H1 (cell line): ENCODE measurements at regions not wholly inside any gene's neighbourhood (a gene's known extent, or its start where the extent isn't known, plus 50 kb on each side); places are given as distances from the start of the nearest gene placed in this dataset.

ENCODE experiments used
- CTCF ChIA-PET: fragments of 300-600 bp; sonication (Branson Sonifier 250); formaldehyde crosslinking; loops from one replicate; lab custom pipeline; 2021; ENCODE audit not compliant: partially characterized antibody; lab: Charles Lee
- POLR2A ChIA-PET: fragments of 300-600 bp; sonication (Branson Sonifier 250); formaldehyde crosslinking; loops from one replicate; lab custom pipeline; 2021; ENCODE audit warnings: inconsistent platforms; ENCODE audit not compliant: partially characterized antibody; lab: Charles Lee
- DNase-seq, 2 experiments: peaks; one replicate each; pipeline versions ENCODE4 v3.0.0 to v3.0.0-alpha.2; 2010 to 2022; ENCODE audit warnings: low spot score in 2 of 2, low read depth in 1 of 2, mixed read lengths in 1 of 2
- FAIRE-seq: peaks from 2 replicates; lab custom pipeline; 2011; peaks lifted over from hg19 to GRCh38; lab: Jason Lieb, UNC
- H2AFZ ChIP-seq: 2 replicates; pipeline ENCODE4 v1.8.1; 2012; ENCODE audit warnings: low read length, inconsistent platforms
- H2AK5ac ChIP-seq: 2 replicates; pipeline ENCODE4 v1.6.1; 2013; ENCODE audit warnings: low read depth, low read length
- H2BK120ac ChIP-seq: replicated peaks from 2 replicates; pipeline ENCODE3; 2013; ENCODE audit warnings: low read depth, low read length, inconsistent platforms
- H2BK12ac ChIP-seq: 2 replicates; pipeline ENCODE4 v1.6.1; 2013; ENCODE audit warnings: low read depth, low read length
- H2BK15ac ChIP-seq: 2 replicates; pipeline ENCODE4 v1.6.1; 2013; ENCODE audit warnings: low read length
- H2BK20ac ChIP-seq: 2 replicates; pipeline ENCODE4 v1.6.1; 2013; ENCODE audit warnings: low read length
- H2BK5ac ChIP-seq: 2 replicates; pipeline ENCODE4 v1.6.1; 2013; ENCODE audit warnings: low read depth, low read length
- H3K14ac ChIP-seq: 2 replicates; pipeline ENCODE4 v1.6.1; 2013; ENCODE audit warnings: inconsistent platforms; ENCODE audit not compliant: insufficient read length
- H3K18ac ChIP-seq: 2 replicates; pipeline ENCODE4 v1.6.1; 2013; ENCODE audit warnings: low read length; ENCODE audit errors: extremely low read depth
- H3K23ac ChIP-seq: 2 replicates; pipeline ENCODE4 v1.6.1; 2013; ENCODE audit warnings: inconsistent platforms; ENCODE audit not compliant: insufficient read length
- H3K23me2 ChIP-seq: 2 replicates; pipeline ENCODE4 v1.6.1; 2013; ENCODE audit warnings: low read depth, low read length
- H3K27ac ChIP-seq: 2 replicates; pipeline ENCODE4 v1.6.1; 2011; ENCODE audit warnings: low read depth, low read length, inconsistent platforms
- H3K27me3 ChIP-seq, 4 experiments: replicated peaks in 1 of 4; 1 replicate in 1 of 4; 2 replicates in 3 of 4; pipeline versions ENCODE4 v1.6.1 to v1.8.1; 2011 to 2013; ENCODE audit warnings: low read length in 3 of 4, mild to moderate bottlenecking in 3 of 4, inconsistent platforms in 2 of 4, mixed read lengths in 2 of 4, moderate library complexity in 1 of 4; ENCODE audit not compliant: control insufficient read depth in 3 of 4, insufficient read depth in 3 of 4; ENCODE audit errors: extremely low read depth in 1 of 4
- H3K36me3 ChIP-seq, 4 experiments: 2 replicates each; pipeline versions ENCODE4 v1.6.1 to v1.8.1; 2011 to 2013; ENCODE audit warnings: mild to moderate bottlenecking in 4 of 4, low read length in 3 of 4, moderate library complexity in 2 of 4, control low read depth in 1 of 4, inconsistent platforms in 1 of 4; ENCODE audit not compliant: insufficient read depth in 4 of 4, control insufficient read depth in 2 of 4
- H3K4ac ChIP-seq: replicated peaks from 2 replicates; pipeline ENCODE3; 2013; ENCODE audit warnings: low read length, low read depth, mixed read lengths, inconsistent platforms; ENCODE audit not compliant: insufficient read length
- H3K4me1 ChIP-seq, 4 experiments: replicated peaks in 1 of 4; 1 replicate in 1 of 4; 2 replicates in 3 of 4; pipeline versions ENCODE4 v1.6.1 to v1.8.1; 2011 to 2013; ENCODE audit warnings: low read length in 3 of 4, inconsistent platforms in 2 of 4, mixed read lengths in 1 of 4; ENCODE audit not compliant: insufficient read depth in 4 of 4, control insufficient read depth in 3 of 4
- H3K4me2 ChIP-seq, 2 experiments: 2 replicates each; pipeline versions ENCODE4 v1.6.1 to v1.8.1; 2011 to 2013; ENCODE audit warnings: low read depth in 2 of 2, low read length in 2 of 2, control low read depth in 1 of 2, inconsistent platforms in 1 of 2, mild to moderate bottlenecking in 1 of 2; ENCODE audit not compliant: insufficient read depth in 1 of 2
- H3K4me3 ChIP-seq, 4 experiments: fragments of 200-600, 300-600 bp in 1 of 4; sonication (generic), shearing (Covaris generic), sonication (Bioruptor Twin) in 1 of 4; 2 replicates each; pipeline versions ENCODE4 v1.5.1 to v1.8.1; 2011 to 2016; ENCODE audit warnings: low read length in 4 of 4, low read depth in 3 of 4, control low read depth in 2 of 4, inconsistent platforms in 2 of 4, mild to moderate bottlenecking in 2 of 4, mixed read lengths in 1 of 4, moderate library complexity in 1 of 4; ENCODE audit not compliant: insufficient read depth in 2 of 4; ENCODE audit errors: extremely low read depth in 1 of 4
- H3K56ac ChIP-seq: replicated peaks from 2 replicates; pipeline ENCODE3; 2013; ENCODE audit warnings: low read depth, mild to moderate bottlenecking, mixed read lengths, low read length, inconsistent platforms; ENCODE audit not compliant: insufficient read length
- H3K79me1 ChIP-seq: 2 replicates; pipeline ENCODE4 v1.6.1; 2013; ENCODE audit warnings: low read depth, low read length, control low read depth
- H3K79me2 ChIP-seq, 2 experiments: 2 replicates each; pipeline versions ENCODE4 v1.6.1 to v1.8.1; 2012 to 2013; ENCODE audit warnings: low read length in 2 of 2, mild to moderate bottlenecking in 2 of 2, inconsistent platforms in 1 of 2; ENCODE audit not compliant: insufficient read depth in 2 of 2, control insufficient read depth in 1 of 2
- H3K9ac ChIP-seq, 4 experiments: replicated peaks in 1 of 4; 1 replicate in 1 of 4; 2 replicates in 3 of 4; pipeline versions ENCODE4 v1.6.1 to v1.8.1; 2011 to 2013; ENCODE audit warnings: low read depth in 3 of 4, low read length in 3 of 4, control low read depth in 2 of 4, mild to moderate bottlenecking in 2 of 4, moderate library complexity in 2 of 4, inconsistent platforms in 1 of 4; ENCODE audit errors: extremely low read depth in 1 of 4
- H3K9me3 ChIP-seq, 2 experiments: 2 replicates each; pipeline versions ENCODE4 v1.6.1 to v1.8.1; 2012 to 2013; ENCODE audit warnings: mild to moderate bottlenecking in 2 of 2, moderate library complexity in 2 of 2, control low read depth in 1 of 2, inconsistent platforms in 1 of 2, low read depth in 1 of 2, low read length in 1 of 2, mixed read lengths in 1 of 2; ENCODE audit not compliant: insufficient read depth in 2 of 2
- H4K20me1 ChIP-seq, 2 experiments: replicated peaks in 1 of 2; 2 replicates each; pipeline versions ENCODE3 to v1.8.1; 2011 to 2013; ENCODE audit warnings: inconsistent platforms in 2 of 2, low read length in 2 of 2, mild to moderate bottlenecking in 1 of 2; ENCODE audit not compliant: insufficient read depth in 2 of 2, control insufficient read depth in 1 of 2
- H4K5ac ChIP-seq: 2 replicates; pipeline ENCODE4 v1.6.1; 2013; ENCODE audit warnings: low read length, low read depth, mixed read lengths, inconsistent platforms; ENCODE audit not compliant: insufficient read length
- H4K8ac ChIP-seq: 2 replicates; pipeline ENCODE4 v1.8.0; 2013; ENCODE audit warnings: mild to moderate bottlenecking, moderate library complexity, low read length, inconsistent platforms; ENCODE audit not compliant: insufficient read depth; ENCODE audit errors: extremely low read depth
- H4K91ac ChIP-seq: replicated peaks from 2 replicates; pipeline ENCODE3; 2013; ENCODE audit warnings: low read length, mixed read lengths, inconsistent platforms; ENCODE audit not compliant: insufficient read length
- ATF2 ChIP-seq: IDR thresholded peaks from 2 replicates; pipeline ENCODE4 v1.6.1; 2012; ENCODE audit warnings: low read length, inconsistent platforms
- BCL11A ChIP-seq, 2 experiments: IDR thresholded peaks; one replicate each; pipeline ENCODE4 v1.6.1; 2011; ENCODE audit warnings: low read depth in 2 of 2, low read length in 2 of 2, mild to moderate bottlenecking in 2 of 2
- CTBP2 ChIP-seq: IDR thresholded peaks from 2 replicates; pipeline ENCODE4 v1.7.0; 2011; ENCODE audit warnings: borderline replicate concordance, mild to moderate bottlenecking, moderate library complexity, mixed read lengths, low read length; ENCODE audit not compliant: insufficient read depth, insufficient read length
- GABPA ChIP-seq: IDR thresholded peaks from 2 replicates; pipeline ENCODE4 v1.6.1; 2011; ENCODE audit warnings: mild to moderate bottlenecking, low read length, moderate library complexity, borderline replicate concordance; ENCODE audit not compliant: insufficient read depth
- HDAC2 ChIP-seq, 2 experiments: fragments of 300-600 bp in 1 of 2; sonication (generic) in 1 of 2; IDR thresholded peaks; 2 replicates each; pipeline ENCODE4 v1.6.1; 2011 to 2012; ENCODE audit warnings: low read depth in 2 of 2, low read length in 2 of 2, mild to moderate bottlenecking in 2 of 2, moderate library complexity in 2 of 2, borderline replicate concordance in 1 of 2, inconsistent platforms in 1 of 2
- JUN ChIP-seq: IDR thresholded peaks from 2 replicates; pipeline ENCODE4 v1.6.1; 2011; ENCODE audit warnings: low read depth, mild to moderate bottlenecking, improper control_type of control experiment, low read length
- JUND ChIP-seq: IDR thresholded peaks from 2 replicates; pipeline ENCODE4 v1.6.1; 2011; ENCODE audit warnings: mild to moderate bottlenecking, improper control_type of control experiment, low read length
- KDM1A ChIP-seq: fragments of 200-600, 300-600 bp; sonication (generic); IDR thresholded peaks from 2 replicates; pipeline ENCODE4 v1.7.1; 2016; ENCODE audit warnings: mild to moderate bottlenecking, low read length, borderline replicate concordance
- POLR2A ChIP-seq, 2 experiments: IDR thresholded peaks; 1 replicate in 1 of 2; 2 replicates in 1 of 2; pipeline ENCODE4 v1.6.1; 2011; ENCODE audit warnings: low read depth in 2 of 2, low read length in 2 of 2, mild to moderate bottlenecking in 2 of 2; ENCODE audit errors: control extremely low read depth in 1 of 2
- POLR2AphosphoS5 ChIP-seq: IDR thresholded peaks from 2 replicates; pipeline ENCODE4 v1.6.1; 2011; ENCODE audit warnings: low read depth, low read length
- POU5F1 ChIP-seq: IDR thresholded peaks from 2 replicates; pipeline ENCODE4 v1.6.1; 2011; ENCODE audit warnings: low read depth, mild to moderate bottlenecking, low read length, moderate library complexity
- SP1 ChIP-seq: IDR thresholded peaks from 2 replicates; pipeline ENCODE4 v1.6.1; 2011; ENCODE audit warnings: low read depth, low read length
- TAF7 ChIP-seq: optimal IDR thresholded peaks from 2 replicates; pipeline ENCODE3; 2011; ENCODE audit warnings: low read depth, mild to moderate bottlenecking, inconsistent platforms, low read length, moderate library complexity, borderline replicate concordance
- YY1 ChIP-seq: IDR thresholded peaks from 2 replicates; pipeline ENCODE4 v1.6.1; 2011; ENCODE audit warnings: low read depth, mild to moderate bottlenecking, low read length
- WGBS, 2 experiments: shearing (Covaris generic) in 1 of 2; methylation state at CpG; one replicate each; pipeline versions ENCODE4 v1.1.6 to v1.1.7; 2013 to 2015; ENCODE audit warnings: low lambda C conversion rate in 2 of 2, mixed read lengths in 2 of 2, inconsistent platforms in 1 of 2, low coverage in 1 of 2, missing lambda C conversion rate in 1 of 2; ENCODE audit not compliant: insufficient replicate concordance in 2 of 2, insufficient coverage in 1 of 2, insufficient read length in 1 of 2; ENCODE audit errors: extremely low coverage in 1 of 2, missing lambda C conversion rate in 1 of 2; 5-methylcytosine and 5-hydroxymethylcytosine counted together

GRCh38 chr12:40525054-40525453 lies 167.2 kb upstream of the CNTN1 start:
- Histone ChIP-seq H4K91ac (no peak overlapping the region), H3K4me2 (no peak overlapping the region), H3K4ac (no peak overlapping the region), H3K4me1 (no peaks in the 10 kb centered on the region), H3K18ac (no peak overlapping the region), H2AFZ (no peak overlapping the region), H3K56ac (no peak overlapping the region), H3K79me2 (no peaks in the 10 kb centered on the region), H3K27me3 (no peaks in the 10 kb centered on the region), H3K4me3 (no peak overlapping the region), H2BK5ac (no peak overlapping the region), H4K8ac (no peak overlapping the region), H2BK12ac (no peak overlapping the region), H3K27ac (no peak overlapping the region), H3K9me3 (no peaks in the 10 kb centered on the region), H2BK15ac (no peak overlapping the region), H3K36me3 (no peaks in the 10 kb centered on the region), H4K5ac (no peak overlapping the region), H3K9ac (no peak overlapping the region), H3K23ac (no peak overlapping the region), H3K23me2 (no peaks in the 10 kb centered on the region), H2BK20ac (no peak overlapping the region), H2AK5ac (no peak overlapping the region), H3K14ac (no peak overlapping the region), H3K79me1 (no peaks in the 10 kb centered on the region), H4K20me1 (no peaks in the 10 kb centered on the region), H2BK120ac (no peak overlapping the region)
- FAIRE-seq (no peak), DNase-seq (no peak)
- WGBS, 2 experiments: 97% methylated on average over 3 of the region's 3 CpGs; no CpG with 5 or more reads in 1 of the 2 experiments
- CTCF ChIA-PET: no interaction called here
- POLR2A ChIA-PET: no interaction called here
- TF ChIP-seq KDM1A: no peak
- TF ChIP-seq BCL11A (IDR thresholded peaks at IDR 0.05; ENCODE audit: low read depth in 2 of 2, low read length in 2 of 2): no peak
- TF ChIP-seq ATF2: no peak
- TF ChIP-seq POU5F1: no peak
- no peak for TF ChIP-seq HDAC2 (IDR thresholded peaks at IDR 0.05; ENCODE audit: borderline replicate concordance in 1 of 2, low read depth in 2 of 2, low read length in 2 of 2)
- TF ChIP-seq POLR2A (IDR thresholded peaks at IDR 0.05; ENCODE audit: control extremely low read depth in 1 of 2, low read depth in 2 of 2, low read length in 2 of 2): no peak
- no peak for TF ChIP-seq GABPA
- no peak for TF ChIP-seq CTBP2
- no peak for TF ChIP-seq SP1
- no peak for TF ChIP-seq JUN
- TF ChIP-seq JUND: no peak
- TF ChIP-seq POLR2AphosphoS5: no peak
- TF ChIP-seq TAF7: no peak
- no peak for TF ChIP-seq YY1
